Endothelial cell of umbilical vein (primary cell): ENCODE measurements at regions not wholly inside any gene's neighbourhood (a gene's known extent, or its start where the extent isn't known, plus 50 kb on each side); places are given as distances from the start of the nearest gene placed in this dataset.

ENCODE experiments used
- BruUV-seq: library from RNA; stranded (reverse); fragments of 400-500 nt; replicated peaks from 2 replicates; lab custom pipeline; 2021; lab: Mats Ljungman, UMichigan
- CTCF ChIA-PET: fragments of 300-600, 350-600 bp; sonication (Branson Sonifier 250); formaldehyde crosslinking; loops from one replicate; lab custom pipeline; 2021; ENCODE audit warnings: antibody characterized with exemption, inconsistent platforms; lab: Charles Lee
- POLR2A ChIA-PET: fragments of 300-600, 350-600 bp; sonication (Branson Sonifier 250); formaldehyde crosslinking; loops from one replicate; lab custom pipeline; 2021; ENCODE audit warnings: antibody characterized with exemption, inconsistent platforms; lab: Charles Lee
- DNase-seq: peaks from one replicate; pipeline ENCODE4 v3.0.0-alpha.2; 2011; ENCODE audit warnings: low read depth, low spot score
- FAIRE-seq: peaks from 2 replicates; lab custom pipeline; 2011; peaks lifted over from hg19 to GRCh38; lab: Jason Lieb, UNC
- H2AFZ ChIP-seq: 2 replicates; pipeline ENCODE4 v1.6.0; 2012; ENCODE audit warnings: low read depth, low read length, control low read depth, inconsistent platforms
- H3K27ac ChIP-seq: 2 replicates; pipeline ENCODE4 v1.5.1; 2011; ENCODE audit warnings: low read depth, mild to moderate bottlenecking, control low read depth, low read length, moderate library complexity; ENCODE audit not compliant: insufficient read depth
- H3K27me3 ChIP-seq, 2 experiments: 2 replicates each; pipeline versions ENCODE4 v1.6.0 to v1.6.1; 2011; ENCODE audit warnings: low read length in 2 of 2, mixed read lengths in 1 of 2; ENCODE audit not compliant: control insufficient read depth in 2 of 2, insufficient read depth in 2 of 2
- H3K36me3 ChIP-seq, 2 experiments: 2 replicates in 1 of 2; 3 replicates in 1 of 2; pipeline ENCODE4 v1.5.1; 2011; ENCODE audit warnings: low read length in 2 of 2, mild to moderate bottlenecking in 1 of 2, moderate library complexity in 1 of 2; ENCODE audit not compliant: control insufficient read depth in 2 of 2, insufficient read depth in 2 of 2; ENCODE audit errors: extremely low read depth in 1 of 2
- H3K4me1 ChIP-seq: 3 replicates; pipeline ENCODE4 v1.5.1; 2011; ENCODE audit warnings: mild to moderate bottlenecking, low read length; ENCODE audit not compliant: control insufficient read depth, insufficient read depth; ENCODE audit errors: extremely low read depth
- H3K4me2 ChIP-seq: 2 replicates; pipeline ENCODE4 v1.6.1; 2011; ENCODE audit warnings: low read length, control low read depth, mixed read lengths; ENCODE audit not compliant: insufficient read depth
- H3K4me3 ChIP-seq, 3 experiments: fragments of 200-600 bp in 1 of 3; sonication (generic), shearing (Covaris generic) in 1 of 3; replicated peaks in 1 of 3; 2 replicates each; pipeline ENCODE4 v1.5.1; 2011 to 2016; ENCODE audit warnings: control low read depth in 3 of 3, low read length in 3 of 3, mild to moderate bottlenecking in 2 of 3, inconsistent platforms in 1 of 3, low read depth in 1 of 3, moderate library complexity in 1 of 3; ENCODE audit not compliant: insufficient read depth in 1 of 3
- H3K79me2 ChIP-seq: 2 replicates; pipeline ENCODE4 v1.6.0; 2012; ENCODE audit warnings: low read length, inconsistent platforms; ENCODE audit not compliant: control insufficient read depth, insufficient read depth
- H3K9ac ChIP-seq: replicated peaks from 2 replicates; pipeline ENCODE3; 2011; ENCODE audit warnings: low read length, control low read depth; ENCODE audit not compliant: insufficient read depth; ENCODE audit errors: extremely low read depth
- H3K9me1 ChIP-seq: replicated peaks from 3 replicates; pipeline ENCODE4 v1.6.0; 2011; ENCODE audit warnings: mild to moderate bottlenecking, low read length; ENCODE audit not compliant: control insufficient read depth, insufficient read depth; ENCODE audit errors: extremely low read depth
- H3K9me3 ChIP-seq: replicated peaks from 2 replicates; pipeline ENCODE4 v1.5.1; 2012; ENCODE audit warnings: low read length, inconsistent platforms; ENCODE audit not compliant: control insufficient read depth, insufficient read depth
- H4K20me1 ChIP-seq: replicated peaks from 2 replicates; pipeline ENCODE3; 2011; ENCODE audit warnings: mild to moderate bottlenecking, low read length; ENCODE audit not compliant: control insufficient read depth, insufficient read depth; ENCODE audit errors: extremely low read depth
- CTCF ChIP-seq, 2 donors: IDR thresholded peaks; 1 replicate in 1 of 2; 2 replicates in 1 of 2; pipeline ENCODE4 v1.5.1; 2011; ENCODE audit warnings: low read length in 2 of 2, mild to moderate bottlenecking in 2 of 2, moderate library complexity in 2 of 2, control low read depth in 1 of 2, inconsistent platforms in 1 of 2, low read depth in 1 of 2; ENCODE audit not compliant: insufficient read depth in 1 of 2; ENCODE audit errors: extremely low read depth in 1 of 2
- EZH2 ChIP-seq: IDR thresholded peaks from 2 replicates; pipeline ENCODE4 v1.6.1; 2012; ENCODE audit warnings: borderline replicate concordance, low read depth, mild to moderate bottlenecking, moderate library complexity, low read length, inconsistent platforms; ENCODE audit not compliant: severe bottlenecking
- FOS ChIP-seq: IDR thresholded peaks from 2 replicates; pipeline ENCODE4 v1.6.1; 2011; ENCODE audit warnings: mild to moderate bottlenecking, low read length, moderate library complexity, borderline replicate concordance; ENCODE audit not compliant: insufficient read depth
- GATA2 ChIP-seq: IDR thresholded peaks from 2 replicates; pipeline ENCODE4 v1.7.0; 2011; ENCODE audit warnings: low read depth, mild to moderate bottlenecking, moderate library complexity, mixed read lengths, low read length; ENCODE audit not compliant: insufficient read length, insufficient read depth
- JUN ChIP-seq: IDR thresholded peaks from 2 replicates; pipeline ENCODE4 v1.6.1; 2011; ENCODE audit warnings: borderline replicate concordance, low read depth; ENCODE audit not compliant: insufficient read length, insufficient read depth
- MAX ChIP-seq: IDR thresholded peaks from 2 replicates; pipeline ENCODE4 v1.6.1; 2011; ENCODE audit not compliant: insufficient read depth, insufficient read length
- MYC ChIP-seq: IDR thresholded peaks from one replicate; pipeline ENCODE4 v1.6.1; 2011; ENCODE audit warnings: mild to moderate bottlenecking, low read depth, low read length
- POLR2A ChIP-seq: IDR thresholded peaks from 2 replicates; pipeline ENCODE4 v1.6.1; 2012; ENCODE audit warnings: low read depth, mild to moderate bottlenecking, control low read depth, low read length
- POLR2AphosphoS5 ChIP-seq: IDR thresholded peaks from 2 replicates; pipeline ENCODE4 v1.6.1; 2012; ENCODE audit warnings: low read depth, mild to moderate bottlenecking, control low read depth, low read length, moderate library complexity; ENCODE audit not compliant: insufficient read depth
- dilution Hi-C: fragments of 300-500 bp; cut with MboI; formaldehyde crosslinking; loops from one replicate; pipeline ENCODE4 v1.15.0; 2019; ENCODE audit warnings: low sequenced_read_pairs; ENCODE audit not compliant: extremely low pct_ligation_motif_present
- intact Hi-C: fragments of 100-400 bp; cut with micrococcal nuclease; formaldehyde crosslinking; loops from one replicate; pipeline ENCODE4 v1.10.0; 2022

GRCh38 chr2:39922679-39923405 lies 143.8 kb upstream of the THUMPD2 start:
- dilution Hi-C loops, result no loop called here
- DNase-seq (no peak), FAIRE-seq (no peak)
- Histone ChIP-seq H3K79me2 (no peaks in the 10 kb centered on the region), H3K36me3 (no peaks in the 10 kb centered on the region), H3K9ac (no peak overlapping the region), H2AFZ (no peak overlapping the region), H3K27me3 (no peaks in the 10 kb centered on the region), H3K9me1 (no peaks in the 10 kb centered on the region), H3K4me1 (no peaks in the 10 kb centered on the region), H3K27ac (no peak overlapping the region), H3K4me3 (no peak overlapping the region), H3K9me3 (no peaks in the 10 kb centered on the region), H4K20me1 (no peaks in the 10 kb centered on the region), H3K4me2 (no peak overlapping the region)
- intact Hi-C loops, result no loop called here
- no TSS peak for BruUV-seq
- CTCF ChIA-PET, result interaction anchor here (1.1 to 3.7 kb wide), 4 partner anchors 9 to 1477 kb away, joined by 3 to 23 read pairs (median 4); no protein-coding TSS in a partner anchor
- no peak for TF ChIP-seq FOS
- TF ChIP-seq POLR2A, result no peak
- no peak for TF ChIP-seq CTCF (IDR thresholded peaks at IDR 0.05; ENCODE audit: extremely low read depth in 1 of 2, insufficient read depth in 1 of 2, low read depth in 1 of 2, low read length in 2 of 2)
- no peak for TF ChIP-seq JUN
- TF ChIP-seq POLR2AphosphoS5, result no peak
- TF ChIP-seq MYC, result no peak
- no peak for TF ChIP-seq MAX
- TF ChIP-seq EZH2, result no peak
- TF ChIP-seq GATA2, result no peak
- POLR2A ChIA-PET, result no interaction called here
